Adrenal gland (tissue), 5 donors: ENCODE measurements at regions not wholly inside any gene's neighbourhood (a gene's known extent, or its start where the extent isn't known, plus 50 kb on each side); places are given as distances from the start of the nearest gene placed in this dataset.

ENCODE experiments used
- CTCF ChIP-seq, 6 experiments: fragments of 450-650 bp in 4 of 6; fragments of 200-600 bp in 2 of 6; sonication (generic) in 1 of 6; IDR thresholded peaks; 1 replicate in 5 of 6; 2 replicates in 1 of 6; pipeline versions ENCODE4 v1.5.1 to v1.8.0; 2016 to 2021; ENCODE audit warnings: antibody characterized with exemption in 6 of 6, mild to moderate bottlenecking in 2 of 6, moderate library complexity in 1 of 6
- POLR2A ChIP-seq, 2 donors: fragments of 450-650 bp; IDR thresholded peaks; one replicate each; pipeline ENCODE4 v1.6.1; 2017; ENCODE audit warnings: antibody characterized with exemption in 2 of 2, mild to moderate bottlenecking in 2 of 2, moderate library complexity in 1 of 2
- donor health status: DM: no; HTN: no; CAD: no.

- TF ChIP-seq CTCF (IDR thresholded peaks at IDR 0.05), result no peak
- no peak for TF ChIP-seq POLR2A (IDR thresholded peaks at IDR 0.05)
These were observed 140.8 kb upstream of the COL3A1 start for GRCh38 chr2:188833331-188833730.
